ENCODE measurements at regions not wholly inside any gene's neighbourhood (a gene's known extent, or its start where the extent isn't known, plus 50 kb on each side); places are given as distances from the start of the nearest gene placed in this dataset.

- DNase-seq: no peak
Measured at GRCh38 chr9:28031521-28032267, 458.4 kb upstream of the C9orf72 start.

- DNase-seq: no peak
Measured at GRCh38 chr9:28032268-28032590, 458.9 kb upstream of the C9orf72 start.

GRCh38 chr9:28034242-28034641 is 461.0 kb upstream of the C9orf72 start:
- DNase-seq: no peak

- no peak for DNase-seq
Measured at GRCh38 chr9:28037968-28038367, 464.7 kb upstream of the C9orf72 start.

- no peak for DNase-seq
Measured at GRCh38 chr9:28045051-28045450, 471.8 kb upstream of the C9orf72 start.

GRCh38 chr9:28050046-28050445 is 476.8 kb upstream of the C9orf72 start:
- peak; percentile 5 for DNase-seq

GRCh38 chr9:28050941-28051340 is 477.7 kb upstream of the C9orf72 start:
- DNase-seq: no peak

GRCh38 chr9:28051559-28052503 is 478.6 kb upstream of the C9orf72 start:
- DNase-seq: no peak

GRCh38 chr9:28053096-28053777 is 480.0 kb upstream of the C9orf72 start:
- DNase-seq: no peak

GRCh38 chr9:28056006-28056405 is 482.7 kb upstream of the C9orf72 start:
- no peak for DNase-seq

GRCh38 chr9:28056466-28056865 is 483.2 kb upstream of the C9orf72 start:
- no peak for DNase-seq

GRCh38 chr9:28059192-28059591 is 485.9 kb upstream of the C9orf72 start:
- DNase-seq: no peak

- no peak for DNase-seq
Measured at GRCh38 chr9:28064241-28064815, 491.0 kb upstream of the C9orf72 start.

GRCh38 chr9:28073270-28073669 is 500.0 kb upstream of the C9orf72 start:
- DNase-seq: peak; percentile 6

- DNase-seq: no peak
Measured at GRCh38 chr9:28079677-28080076, 506.4 kb upstream of the C9orf72 start.

- DNase-seq: no peak
Measured at GRCh38 chr9:28082671-28083070, 509.4 kb upstream of the C9orf72 start.

GRCh38 chr9:28086881-28087280 is 513.6 kb upstream of the C9orf72 start:
- no peak for DNase-seq

GRCh38 chr9:28092981-28093936 is 520.0 kb upstream of the C9orf72 start:
- no peak for DNase-seq

GRCh38 chr9:28101509-28101908 is 528.2 kb upstream of the C9orf72 start:
- DNase-seq: no peak

- DNase-seq: no peak
Measured at GRCh38 chr9:28105001-28105400, 531.7 kb upstream of the C9orf72 start.

- DNase-seq: no peak
Measured at GRCh38 chr9:28120184-28120583, 546.9 kb upstream of the C9orf72 start.

GRCh38 chr9:28120626-28121025 is 547.3 kb upstream of the C9orf72 start:
- DNase-seq: no peak
